ENCODE measurements at regions not wholly inside any gene's neighbourhood (a gene's known extent, or its start where the extent isn't known, plus 50 kb on each side); places are given as distances from the start of the nearest gene placed in this dataset.
A peak's percentile ranks its signal among the peaks of the same experiment; 100 is the strongest.
"Not testable (repeated sequence)": the region's sequence is repeated elsewhere in the genome, so short reads cannot be mapped to it uniquely, and the experiment has no call there.

DNA sequence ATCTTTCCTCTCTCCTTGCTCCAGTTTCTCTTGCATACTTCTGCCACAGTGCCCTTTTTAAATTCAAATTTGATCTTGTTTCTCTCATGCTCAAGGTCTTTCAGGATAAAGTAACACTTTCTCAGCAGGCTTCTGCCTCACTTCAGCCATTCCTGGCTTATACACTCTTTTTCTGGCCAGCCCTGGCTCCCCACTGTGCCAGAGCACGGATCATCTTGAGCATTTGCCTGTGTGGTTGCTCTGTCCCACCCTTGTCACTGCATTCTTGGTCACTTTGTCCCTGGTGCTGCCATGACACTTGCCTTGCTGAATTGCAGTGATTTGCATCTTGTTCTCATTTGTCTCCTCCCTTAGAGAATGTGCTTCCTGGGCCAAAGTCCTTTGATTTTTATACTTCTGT lies 634.3 kb downstream of the TMEM182 start:
- DNase-seq: no peak

DNA sequence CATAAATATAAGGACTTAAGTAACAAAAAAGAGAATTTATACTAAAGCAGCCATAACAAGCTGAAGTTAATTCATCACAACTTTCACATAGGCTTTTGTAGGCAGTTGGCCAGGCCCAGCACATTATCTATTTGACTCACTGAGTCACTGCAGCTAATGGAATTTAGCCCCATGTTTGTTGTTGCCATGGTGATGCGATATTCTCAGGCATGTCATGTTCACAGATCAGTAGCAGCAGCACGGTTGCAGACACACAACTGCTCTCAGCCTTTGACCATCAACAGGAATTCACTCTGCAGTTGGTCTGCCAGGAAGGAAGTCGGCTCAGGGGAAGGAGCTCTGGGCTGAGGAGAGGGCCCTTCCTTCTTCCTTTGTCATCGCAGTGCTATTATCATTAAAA lies 639.8 kb downstream of the TMEM182 start:
- DNase-seq: no peak

DNA sequence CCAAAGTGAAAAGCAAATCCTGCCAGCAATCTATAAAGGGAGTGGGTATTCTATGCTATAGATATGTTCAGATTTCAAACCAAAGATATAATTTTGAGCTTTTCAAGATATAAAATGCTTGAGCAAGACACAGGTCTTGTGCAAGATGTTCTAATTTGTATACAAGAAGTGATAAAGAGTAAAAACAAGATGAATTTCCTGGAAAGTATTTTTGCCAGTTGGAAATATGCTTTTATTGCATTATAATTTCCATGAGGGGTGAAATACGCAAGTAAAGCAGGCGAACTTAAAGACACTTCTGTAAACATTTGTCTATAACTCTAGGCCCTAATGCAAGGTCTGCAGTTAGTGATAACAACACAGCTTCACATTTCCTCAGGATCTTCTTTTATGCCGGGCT lies 640.5 kb downstream of the TMEM182 start:
- DNase-seq: no peak

DNA sequence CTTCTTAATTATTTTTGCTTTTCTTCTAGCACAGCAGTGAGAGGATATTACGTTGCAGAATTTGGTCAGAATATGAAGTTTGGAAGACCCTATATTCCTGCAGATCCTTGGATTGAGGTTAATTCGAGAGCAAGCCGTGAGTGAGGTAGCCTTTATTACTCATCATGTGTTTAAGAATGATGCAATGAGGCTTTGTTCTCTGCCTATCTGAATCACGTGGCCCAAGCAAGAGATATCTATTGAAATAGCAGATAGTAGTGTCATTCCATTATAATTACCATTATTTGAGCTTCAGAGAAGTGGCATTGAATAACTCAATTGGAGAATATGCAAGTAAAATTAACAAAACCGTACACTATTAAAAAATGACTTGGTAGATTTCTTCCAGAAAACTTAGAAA lies 641.1 kb downstream of the TMEM182 start:
- DNase-seq: no peak

DNA sequence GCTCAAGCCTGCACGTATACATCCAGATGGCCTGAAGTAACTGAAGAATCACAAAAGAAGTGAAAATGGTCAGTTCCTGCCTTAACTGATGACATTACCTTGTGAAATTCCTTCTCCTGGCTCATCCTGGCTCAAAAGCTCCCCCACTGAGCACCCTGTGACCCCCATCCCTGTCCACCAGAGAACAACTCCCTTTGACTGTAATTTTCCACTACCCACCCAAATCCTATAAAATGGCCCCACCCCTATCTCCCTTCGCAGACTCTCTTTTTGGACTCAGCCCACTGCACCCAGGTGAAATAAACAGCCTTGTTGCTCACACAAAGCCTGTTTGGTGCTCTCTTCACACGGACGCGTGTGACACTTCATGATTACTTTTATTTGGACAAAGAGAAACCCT lies 641.6 kb downstream of the TMEM182 start:
- not testable (repeated sequence) for DNase-seq

DNA sequence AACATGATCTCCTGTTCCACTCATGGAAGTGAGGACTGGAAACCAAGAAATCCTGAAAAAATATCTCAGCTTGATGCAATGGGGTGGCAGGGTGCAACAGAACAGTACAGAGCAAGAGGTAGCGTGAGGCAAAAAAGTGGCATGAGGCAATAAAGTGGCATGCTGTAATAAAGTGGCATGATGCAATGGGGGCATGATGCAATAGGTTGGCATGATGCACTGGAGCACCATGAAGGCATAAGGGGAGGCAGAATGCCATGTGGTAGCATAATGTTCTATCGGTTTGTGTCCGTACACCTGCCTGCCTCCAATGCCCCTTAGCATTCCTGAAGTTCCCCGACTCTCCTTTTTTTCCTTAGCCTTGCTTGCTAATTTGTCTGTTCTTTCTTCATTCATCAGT lies 648.4 kb downstream of the TMEM182 start:
- DNase-seq: no peak

DNA sequence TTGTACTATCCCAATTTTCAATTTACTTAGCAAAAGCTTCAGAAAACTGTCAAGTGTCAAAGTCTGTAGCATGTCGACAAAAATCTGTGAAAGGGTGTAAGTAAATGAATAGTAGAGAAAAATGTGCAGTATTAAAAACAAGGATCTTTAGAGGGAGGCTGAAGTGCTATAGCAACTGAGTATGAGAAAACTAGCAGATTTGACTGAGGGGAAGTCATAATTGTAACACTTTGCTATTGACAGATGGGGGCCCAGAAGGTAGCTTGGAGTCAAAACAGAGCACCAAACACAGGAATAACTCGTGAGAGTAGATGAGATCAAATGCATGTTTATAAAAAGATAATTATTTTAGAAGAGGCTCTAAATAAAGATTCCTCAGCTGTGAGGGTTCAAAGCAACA lies 657.7 kb downstream of the TMEM182 start:
- peak in 1 of 2 donors; percentile 13 for DNase-seq

DNA sequence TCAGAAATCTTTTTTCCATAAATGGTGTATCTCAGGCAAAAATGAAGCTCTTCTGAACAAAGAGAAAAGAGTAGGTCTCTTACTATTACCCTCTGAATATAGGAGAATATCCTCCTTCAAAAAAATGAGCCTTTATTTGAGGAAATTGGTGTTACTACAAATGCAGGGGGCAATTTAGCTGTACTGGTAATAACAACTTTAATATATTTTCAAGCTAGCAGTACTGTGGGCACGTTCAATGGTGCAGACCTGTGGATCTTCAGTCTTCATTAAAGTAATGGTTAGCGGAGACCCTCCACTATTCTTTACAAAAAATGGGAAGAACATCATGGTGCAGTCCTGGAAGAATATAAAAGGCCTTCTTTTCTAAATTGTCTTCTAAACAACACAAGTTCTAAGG lies 661.3 kb downstream of the TMEM182 start:
- no peak for DNase-seq

DNA sequence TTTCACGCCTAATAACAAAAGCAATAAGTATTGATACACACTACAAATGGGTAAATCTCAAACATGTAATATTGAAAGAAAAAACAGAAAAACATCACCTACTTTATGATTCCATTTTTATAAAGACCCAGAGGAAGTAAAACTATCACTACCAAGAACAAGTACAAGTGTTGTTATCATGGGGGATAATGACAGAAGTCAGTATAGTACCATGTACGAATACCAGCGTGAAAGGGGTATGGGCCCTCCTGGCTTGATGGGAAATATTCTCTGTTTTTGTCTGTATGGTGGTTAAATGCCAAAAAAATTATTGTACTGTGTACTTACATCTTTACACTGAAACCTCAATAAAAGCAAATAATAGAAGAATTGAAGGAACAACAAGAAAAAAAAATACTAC lies 665.7 kb downstream of the TMEM182 start:
- DNase-seq: no peak

DNA sequence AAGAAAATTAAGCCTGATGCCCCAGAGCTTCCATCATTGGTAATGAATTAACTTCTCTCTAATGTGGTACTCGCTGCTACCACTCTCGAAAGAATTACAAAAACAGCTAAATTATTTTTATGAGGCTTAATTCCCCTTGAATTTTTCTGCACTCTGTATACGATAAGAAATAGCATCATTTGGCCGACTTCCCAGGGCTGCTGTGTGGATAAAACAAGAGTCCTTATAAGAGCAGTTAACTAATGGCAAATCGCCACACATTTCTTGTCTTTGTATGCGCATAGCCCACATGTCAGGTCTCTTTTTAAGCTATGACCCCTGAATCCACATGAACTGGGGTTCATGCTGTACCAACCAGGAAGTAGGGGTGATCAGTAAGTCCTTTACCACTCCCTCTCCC lies 668.4 kb downstream of the TMEM182 start:
- DNase-seq: no peak

DNA sequence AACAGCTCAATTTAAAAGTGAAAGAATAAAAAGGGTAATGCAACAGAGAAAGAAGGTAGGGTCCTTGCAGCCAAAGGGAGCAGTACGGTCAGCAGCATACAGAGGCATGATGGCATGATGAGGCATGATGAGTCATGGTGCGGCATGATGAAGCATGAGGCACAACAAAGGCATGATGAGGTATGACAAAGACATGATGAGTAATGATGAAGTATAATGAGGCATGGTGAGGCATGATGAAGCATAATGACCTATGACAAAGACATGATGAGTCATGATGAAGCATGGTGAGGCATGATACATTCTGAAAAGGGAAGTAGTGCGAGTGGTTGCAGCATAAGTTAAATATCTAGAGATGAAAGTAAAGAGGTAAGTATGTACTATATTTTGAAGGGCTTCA lies 673.2 kb downstream of the TMEM182 start:
- no peak for DNase-seq

DNA sequence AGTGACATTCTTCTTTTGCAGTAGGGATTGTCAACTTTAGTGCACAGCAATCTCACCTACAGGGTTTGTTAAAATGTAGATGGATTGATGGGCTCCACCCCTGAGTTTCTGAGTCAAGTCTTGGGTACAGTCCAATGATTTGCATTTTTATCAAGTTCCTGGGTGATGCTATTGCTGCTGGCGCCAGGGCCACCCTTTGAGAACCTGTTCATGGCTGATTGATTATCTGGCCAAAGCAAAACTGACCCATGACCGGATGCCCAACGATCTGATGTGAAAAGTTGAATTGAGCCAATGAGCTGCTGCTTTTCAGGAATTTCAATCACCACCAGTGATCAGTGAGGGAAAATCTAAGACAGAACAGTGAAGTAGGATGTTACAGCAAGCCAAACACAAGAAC lies 675.3 kb downstream of the TMEM182 start:
- DNase-seq: no peak

DNA sequence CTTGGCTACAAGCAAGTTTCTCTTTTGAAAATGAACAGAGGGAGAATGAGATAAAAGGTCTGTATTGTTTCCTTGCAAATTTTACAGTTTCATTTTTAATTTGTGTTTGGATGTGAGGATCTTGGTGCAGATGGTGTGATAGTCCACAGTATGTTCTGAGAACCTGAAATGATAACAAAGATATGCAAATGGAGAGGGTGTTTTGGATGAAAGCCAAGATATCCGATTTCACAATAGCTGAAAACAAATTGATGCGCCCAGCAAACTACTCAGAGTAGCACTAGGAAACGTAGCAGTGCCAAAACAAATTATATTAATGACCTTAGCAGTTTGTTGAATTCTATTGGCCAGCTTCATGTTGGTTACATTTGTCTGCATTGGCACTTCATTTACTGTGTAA lies 683.5 kb downstream of the TMEM182 start:
- no peak for DNase-seq

DNA sequence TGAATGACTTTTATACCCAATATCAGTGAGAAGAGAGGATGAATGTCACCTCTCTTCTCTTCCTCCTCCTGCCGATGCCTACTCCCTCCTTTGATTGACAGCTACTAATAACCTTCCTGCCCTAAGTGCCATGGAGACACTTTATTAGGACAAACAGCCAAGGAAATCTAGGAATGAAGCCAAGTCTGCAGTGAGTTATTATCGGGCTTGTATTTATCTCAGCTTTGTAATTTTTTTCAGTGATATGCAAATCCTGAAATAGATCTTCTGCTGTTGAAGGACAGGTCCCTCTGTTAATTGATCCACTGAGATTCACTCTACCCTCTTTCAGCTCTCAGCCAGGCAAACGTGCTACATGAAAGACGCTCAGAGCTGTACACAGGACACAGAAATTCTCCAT lies 686.7 kb downstream of the TMEM182 start:
- no peak for DNase-seq

DNA sequence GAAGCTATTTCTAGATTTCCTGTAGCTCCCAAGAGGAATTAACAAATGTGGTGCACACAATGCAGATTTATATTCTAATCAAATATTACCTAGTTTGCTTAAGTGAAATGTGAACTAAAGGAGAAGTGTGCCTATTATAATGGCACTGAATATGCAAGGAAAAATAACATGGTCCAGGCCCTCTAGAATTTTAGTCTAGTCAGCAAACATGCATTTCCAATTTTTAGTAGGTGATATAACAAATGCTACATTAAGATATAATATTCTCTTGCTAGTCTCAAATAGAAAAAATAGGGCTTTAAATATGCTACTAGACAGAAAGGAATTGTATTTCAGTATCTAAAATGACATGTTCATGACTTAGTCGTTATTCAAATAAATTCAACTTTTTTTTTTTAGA lies 689.5 kb downstream of the TMEM182 start:
- no peak for DNase-seq

DNA sequence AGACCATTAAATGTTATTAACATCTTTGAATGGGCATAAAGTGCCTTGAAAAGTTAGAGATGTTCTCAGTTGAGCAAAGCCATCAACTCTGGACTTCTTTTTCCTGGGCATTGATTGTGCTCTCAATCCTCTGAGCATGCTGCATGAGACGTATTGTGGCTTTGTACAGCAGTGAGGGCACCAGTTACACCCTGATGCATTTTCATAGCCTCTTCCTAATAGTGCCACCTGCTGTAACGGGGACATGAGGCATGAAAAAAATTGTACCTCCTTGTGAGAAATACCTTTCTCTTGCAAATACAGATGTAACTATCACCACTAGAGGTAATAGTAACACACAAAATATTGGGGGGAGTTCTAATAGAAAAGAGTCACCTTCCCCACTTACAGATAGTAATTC lies 697.5 kb downstream of the TMEM182 start:
- DNase-seq: no peak

DNA sequence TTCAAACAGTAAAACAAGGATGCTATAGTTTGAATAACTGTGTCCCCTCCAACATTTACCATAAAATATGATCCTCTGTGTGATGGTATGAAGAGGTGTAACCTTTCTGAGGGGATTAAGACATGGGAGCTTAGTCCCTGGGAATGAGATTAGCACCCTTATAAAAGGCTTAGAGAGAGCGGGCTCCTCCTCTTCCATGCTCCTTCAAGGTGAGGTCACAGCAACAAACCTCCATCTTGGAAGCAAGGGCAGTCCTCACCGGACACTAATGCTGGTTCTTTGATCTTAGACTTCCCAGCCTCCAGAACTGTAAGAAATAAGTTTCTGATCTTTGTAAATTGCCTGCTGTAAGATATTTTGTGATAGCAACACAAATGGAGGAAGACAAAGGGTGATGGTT lies 700.3 kb downstream of the TMEM182 start:
- DNase-seq: no peak

DNA sequence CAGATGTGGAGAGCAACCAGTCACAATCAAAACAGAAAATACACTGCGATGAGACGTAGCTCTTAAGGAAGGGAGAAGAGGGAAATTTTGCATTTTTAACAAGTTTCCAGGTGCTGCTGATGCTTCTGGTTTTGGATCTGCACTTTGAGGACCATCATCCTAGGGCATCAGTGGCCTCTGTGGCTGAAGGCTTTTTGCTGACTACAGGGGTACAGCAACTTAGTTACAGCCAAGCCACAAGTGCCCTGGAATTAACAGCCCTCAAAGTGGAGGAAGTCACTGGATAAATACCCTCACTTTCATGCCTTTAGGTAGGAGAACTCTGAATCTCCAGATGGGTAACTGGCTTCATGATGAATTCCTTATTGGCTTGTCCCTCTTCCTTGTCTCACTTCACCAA lies 700.9 kb downstream of the TMEM182 start:
- DNase-seq: no peak

DNA sequence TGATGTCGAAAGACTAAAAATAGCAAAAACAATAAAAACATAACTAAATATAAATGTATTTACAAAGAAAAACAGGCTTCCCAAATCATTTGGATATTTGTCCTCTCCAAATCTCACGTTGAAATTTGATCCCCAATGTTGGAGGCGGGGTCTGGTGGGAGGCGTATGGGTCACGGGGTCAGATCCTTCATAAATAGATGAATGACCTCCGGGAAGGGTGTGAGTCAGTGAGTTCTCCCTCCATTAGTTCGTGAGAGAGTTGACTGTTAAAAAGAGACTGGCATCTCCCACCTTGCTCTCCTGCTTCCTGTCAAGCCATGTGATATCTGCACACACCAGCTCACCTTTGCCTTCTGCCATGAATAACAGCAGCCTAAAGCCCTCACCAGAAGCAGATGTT lies 703.0 kb downstream of the TMEM182 start:
- DNase-seq: no peak

DNA sequence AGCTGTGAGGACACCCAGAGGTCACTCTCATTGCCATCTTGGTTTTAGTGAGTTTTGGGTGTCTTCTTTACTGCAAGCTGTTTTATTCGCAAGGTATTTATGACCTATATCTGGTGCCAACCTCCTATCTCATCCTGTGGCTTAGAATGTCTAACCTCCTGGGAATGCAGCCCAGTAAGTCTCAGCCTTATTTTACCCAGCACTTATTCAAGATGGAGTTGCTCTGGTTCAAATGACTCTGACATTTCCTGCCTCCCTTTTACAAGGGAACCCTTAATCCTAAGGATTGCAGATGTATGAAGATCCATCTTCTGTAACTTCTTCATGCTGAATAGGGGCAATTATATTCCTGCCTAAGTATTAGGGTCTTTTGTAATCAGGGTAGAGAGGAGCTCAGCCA lies 708.0 kb downstream of the TMEM182 start:
- no peak for DNase-seq

DNA sequence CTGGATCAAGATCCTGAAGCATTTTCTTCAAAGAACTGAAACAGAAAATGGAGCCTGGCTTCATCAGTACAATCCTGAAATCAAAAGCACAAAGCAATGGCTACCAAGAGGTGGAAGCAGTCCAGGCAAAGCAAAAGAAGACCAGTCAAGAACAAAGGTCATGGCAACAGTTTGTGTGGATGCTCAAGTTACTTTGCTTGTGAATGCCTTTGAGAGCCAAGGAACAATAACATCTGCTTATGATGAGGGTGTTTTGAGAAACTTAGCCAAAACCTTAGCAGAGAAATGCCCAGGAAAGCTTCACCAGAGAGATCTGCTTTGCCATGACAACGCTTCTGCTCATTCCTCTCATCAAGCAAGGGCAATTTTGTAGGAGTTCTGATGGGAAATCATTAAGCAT lies 723.1 kb downstream of the TMEM182 start:
- peak in 1 of 2 donors; percentile 31 for DNase-seq

DNA sequence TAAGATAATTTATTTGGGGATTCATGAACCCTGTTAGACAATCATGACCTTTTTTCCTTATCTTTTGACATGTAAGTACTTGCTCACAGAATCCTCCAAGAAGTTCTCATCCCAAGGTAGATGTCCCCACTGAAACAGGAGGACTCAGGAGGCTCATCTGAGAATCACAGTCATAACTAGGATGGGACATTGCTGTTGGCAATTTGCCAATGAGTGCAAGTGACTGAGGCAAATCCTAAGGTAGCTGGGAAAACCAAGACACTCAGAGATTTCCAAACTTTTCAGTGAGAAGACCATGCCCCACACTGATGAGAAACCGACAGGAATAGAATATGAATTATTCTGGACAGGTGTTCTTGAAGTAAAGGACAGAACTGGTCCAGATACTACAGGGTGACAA lies 735.0 kb downstream of the TMEM182 start:
- no peak for DNase-seq

DNA sequence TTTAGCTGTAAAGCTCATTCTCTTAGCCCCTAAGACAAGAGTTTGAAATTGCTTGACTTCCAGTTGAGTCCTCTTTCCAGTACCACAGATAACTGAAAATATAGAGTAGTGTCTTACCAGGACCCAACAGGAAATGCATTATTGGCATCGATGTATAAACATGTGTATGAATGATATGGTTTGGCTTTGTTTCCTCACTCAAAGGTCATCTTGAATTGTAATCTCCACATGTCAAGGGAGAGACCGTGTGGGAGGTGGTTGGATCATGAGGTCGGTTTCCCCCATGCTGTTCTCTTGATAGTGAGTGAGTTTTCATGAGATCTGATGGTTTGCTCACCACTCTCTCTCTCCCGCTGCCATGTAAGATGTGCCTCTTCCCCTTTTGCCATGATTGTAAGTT lies 745.0 kb downstream of the TMEM182 start:
- no peak for DNase-seq

DNA sequence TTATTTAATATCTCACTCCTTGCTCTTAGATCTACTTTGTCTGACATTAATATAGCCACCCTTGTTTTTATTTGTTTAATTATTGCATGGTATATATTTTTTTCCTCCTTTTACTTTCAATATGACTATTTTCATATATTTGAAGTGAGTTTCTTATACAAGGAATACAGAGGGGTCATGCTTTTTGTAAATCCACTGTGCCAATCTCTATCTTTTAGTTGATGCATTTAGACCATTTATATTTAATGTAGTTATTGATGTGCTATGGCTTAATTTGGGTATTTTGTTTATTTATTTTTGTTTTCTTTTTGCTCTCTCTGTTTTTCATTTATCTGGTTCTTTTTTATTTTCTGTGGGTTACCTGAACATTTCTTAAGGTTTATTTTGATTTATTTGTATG lies 750.6 kb downstream of the TMEM182 start:
- DNase-seq: no peak

DNA sequence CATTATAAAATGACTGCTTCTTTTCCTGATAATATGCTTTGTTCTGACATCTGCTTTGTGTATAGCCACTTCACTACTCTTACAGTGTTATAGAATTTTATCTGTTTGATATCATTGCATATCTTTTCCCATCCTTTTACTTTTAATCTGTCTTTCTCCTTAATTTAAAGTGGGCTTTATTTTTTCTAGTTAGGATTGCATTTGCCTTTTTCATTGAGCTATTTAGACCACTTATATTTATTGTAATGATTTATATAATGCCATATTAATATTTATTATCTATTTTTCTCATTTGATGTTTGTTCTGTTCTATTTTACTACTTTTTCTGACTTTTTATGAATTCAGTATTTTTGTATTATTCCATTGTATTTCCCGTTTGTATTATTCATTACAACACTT lies 758.7 kb downstream of the TMEM182 start:
- no peak for DNase-seq

DNA sequence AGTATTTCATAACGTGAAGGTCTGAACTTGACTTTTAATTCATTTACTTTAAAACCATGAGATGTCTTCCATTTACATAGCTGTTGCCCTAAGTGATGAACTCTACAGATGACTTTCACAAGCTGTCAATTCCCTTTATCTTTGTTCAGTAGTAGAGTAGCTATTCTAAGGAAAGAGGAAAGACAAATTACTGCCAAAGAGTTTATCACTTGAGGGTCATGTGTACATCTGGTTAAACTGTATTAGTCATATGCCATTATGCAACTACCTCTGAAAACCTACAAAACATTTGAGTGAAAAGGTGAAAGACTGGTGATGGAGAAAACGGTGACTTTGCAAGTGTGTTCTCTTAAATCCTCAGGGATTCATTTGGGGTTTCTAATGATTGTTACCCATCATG lies 763.9 kb downstream of the TMEM182 start:
- no peak for DNase-seq

All from hippocampal formation (tissue), 2 donors.